OCI-LY3 (cell line): ENCODE measurements at regions not wholly inside any gene's neighbourhood (a gene's known extent, or its start where the extent isn't known, plus 50 kb on each side); places are given as distances from the start of the nearest gene placed in this dataset.

Experiments
- H2AFZ ChIP-seq: fragments of 200-600, 300-600 bp; shearing (Covaris generic); 2 replicates; pipeline ENCODE4 v1.6.0; 2014; ENCODE audit warnings: antibody characterized with exemption, low read depth, low read length
- H3K27ac ChIP-seq: fragments of 200-600, 300-600 bp; sonication (generic); 2 replicates; pipeline ENCODE4 v1.5.1; 2014; ENCODE audit warnings: mild to moderate bottlenecking, low read length, moderate library complexity, mixed read lengths
- H3K27me3 ChIP-seq: fragments of 200-600, 300-600 bp; sonication (generic); 2 replicates; pipeline ENCODE4 v1.6.1; 2014; ENCODE audit warnings: low read depth, low read length, mixed read lengths
- H3K36me3 ChIP-seq: fragments of 200-600, 300-600 bp; sonication (generic); replicated peaks from 2 replicates; pipeline ENCODE3; 2014; ENCODE audit warnings: low read depth, low read length, mixed read lengths
- H3K4me1 ChIP-seq: fragments of 300-600, 200-600 bp; sonication (generic); 2 replicates; pipeline ENCODE4 v1.6.1; 2014; ENCODE audit warnings: low read length, mixed read lengths
- H3K4me2 ChIP-seq: fragments of 200-600, 300-600 bp; sonication (generic); 2 replicates; pipeline ENCODE4 v1.6.1; 2014; ENCODE audit warnings: low read length, mixed read lengths
- H3K4me3 ChIP-seq: fragments of 300-600, 200-600 bp; sonication (generic); 2 replicates; pipeline ENCODE4 v1.5.1; 2014; ENCODE audit warnings: antibody characterized with exemption, mild to moderate bottlenecking, low read length, moderate library complexity
- H3K79me2 ChIP-seq: fragments of 300-600, 200-600 bp; shearing (Covaris generic); 2 replicates; pipeline ENCODE4 v1.6.1; 2014; ENCODE audit warnings: mild to moderate bottlenecking, low read length, mixed read lengths
- H3K9ac ChIP-seq: fragments of 300-600, 200-600 bp; shearing (Covaris generic); 2 replicates; pipeline ENCODE4 v1.6.0; 2014; ENCODE audit warnings: mild to moderate bottlenecking, low read length, moderate library complexity
- H3K9me3 ChIP-seq: fragments of 200-600, 300-600 bp; shearing (Covaris generic); 2 replicates; pipeline ENCODE4 v1.6.1; 2014; ENCODE audit warnings: low read length, mixed read lengths; ENCODE audit not compliant: insufficient read depth
- H4K20me1 ChIP-seq: fragments of 200-600, 300-600 bp; sonication (generic); 2 replicates; pipeline ENCODE4 v1.6.1; 2016; ENCODE audit warnings: low read length, mixed read lengths; ENCODE audit not compliant: insufficient read depth
- EZH2phosphoT487 ChIP-seq: fragments of 200-600 bp; shearing (Covaris generic); IDR thresholded peaks from 2 replicates; pipeline ENCODE4 v1.6.1; 2018; ENCODE audit warnings: antibody characterized with exemption, mixed run types, low read depth
- TF ChIP-seq, protein P1 (sequence below): fragments of 200-600, 300-600 bp; sonication (generic); IDR thresholded peaks from 2 replicates; pipeline ENCODE4 v1.5.1; 2014; ENCODE audit warnings: antibody characterized with exemption, low read length, low read depth

DNA sequence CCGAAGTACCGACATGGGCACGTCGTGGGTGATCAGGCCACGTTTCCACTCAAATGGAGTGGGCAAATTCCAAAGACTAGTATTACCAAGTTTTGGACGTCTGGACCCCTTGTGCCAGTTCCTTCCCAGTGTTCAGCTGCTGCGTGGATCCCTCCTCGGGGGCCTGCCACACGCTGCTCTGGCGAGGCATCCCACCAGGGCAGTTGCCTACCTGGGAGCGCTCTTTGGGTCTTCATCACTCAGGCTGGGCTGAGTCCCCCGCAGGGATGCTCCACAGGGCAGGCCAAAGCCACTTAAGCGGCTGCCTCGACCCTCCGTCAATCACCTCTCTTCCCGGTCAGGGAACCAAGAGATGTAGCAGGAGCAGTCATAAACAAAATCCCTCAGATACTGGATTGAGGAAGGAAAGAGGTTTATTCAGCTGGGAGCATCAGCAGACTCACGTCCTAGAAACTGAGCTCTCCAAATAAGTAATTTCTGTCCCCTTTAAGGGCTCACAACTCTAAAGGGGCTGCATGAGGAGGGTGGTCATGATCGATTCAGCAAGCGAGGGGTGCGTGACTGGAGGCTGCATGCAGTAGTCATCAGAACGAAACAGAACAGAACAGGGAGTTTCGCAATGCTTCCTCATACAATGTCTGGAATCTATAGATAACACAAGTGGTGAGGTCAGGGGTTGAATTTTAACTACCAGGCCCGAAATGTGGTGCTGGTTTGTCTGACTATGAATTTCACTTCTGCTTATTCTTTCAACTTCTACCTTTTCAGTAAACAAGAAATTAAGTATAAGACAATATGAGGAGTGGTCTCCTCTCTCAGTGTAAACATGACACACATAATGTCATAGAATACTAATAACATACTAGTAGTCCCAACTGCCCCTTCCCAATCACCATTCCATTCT, 998.6 kb upstream of the NCAM2 start:
- peak overlapping the region; percentile 28; the same call in 1 of the 2 replicates for H3K4me3 ChIP-seq

DNA sequence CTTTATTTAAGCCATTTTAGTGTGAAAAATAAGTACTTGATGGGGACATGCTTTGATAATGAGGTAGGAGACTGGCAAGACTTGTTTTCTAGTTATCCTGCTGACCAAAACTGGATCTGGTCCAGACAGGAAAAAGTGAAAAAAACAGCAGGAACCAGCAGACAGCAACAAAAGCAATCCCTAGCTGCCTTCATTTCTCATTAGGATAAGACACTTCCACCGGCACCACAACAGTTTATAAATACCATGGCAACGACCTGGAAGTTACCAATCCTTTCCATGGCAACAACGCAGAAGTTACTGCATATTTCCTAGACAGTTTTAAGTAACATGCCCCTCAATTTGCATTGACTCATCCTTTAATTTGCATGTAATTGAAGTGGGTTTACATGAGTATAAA, 993.8 kb upstream of the NCAM2 start:
- H3K27ac ChIP-seq = no peak overlapping the region
- H3K9me3 ChIP-seq = no peaks in the 10 kb centered on the region
- H3K4me1 ChIP-seq = peaks cover 18% of the 10 kb centered on the region
- no peak overlapping the region for H3K4me3 ChIP-seq
- H3K4me2 ChIP-seq = no peak overlapping the region
- H2AFZ ChIP-seq = no peak overlapping the region
- H3K27me3 ChIP-seq = no peaks in the 10 kb centered on the region
- no peak overlapping the region for H3K9ac ChIP-seq
- no peaks in the 10 kb centered on the region for H4K20me1 ChIP-seq
- H3K36me3 ChIP-seq = no peaks in the 10 kb centered on the region
- no peaks in the 10 kb centered on the region for H3K79me2 ChIP-seq
- TF ChIP-seq, protein P1, sequence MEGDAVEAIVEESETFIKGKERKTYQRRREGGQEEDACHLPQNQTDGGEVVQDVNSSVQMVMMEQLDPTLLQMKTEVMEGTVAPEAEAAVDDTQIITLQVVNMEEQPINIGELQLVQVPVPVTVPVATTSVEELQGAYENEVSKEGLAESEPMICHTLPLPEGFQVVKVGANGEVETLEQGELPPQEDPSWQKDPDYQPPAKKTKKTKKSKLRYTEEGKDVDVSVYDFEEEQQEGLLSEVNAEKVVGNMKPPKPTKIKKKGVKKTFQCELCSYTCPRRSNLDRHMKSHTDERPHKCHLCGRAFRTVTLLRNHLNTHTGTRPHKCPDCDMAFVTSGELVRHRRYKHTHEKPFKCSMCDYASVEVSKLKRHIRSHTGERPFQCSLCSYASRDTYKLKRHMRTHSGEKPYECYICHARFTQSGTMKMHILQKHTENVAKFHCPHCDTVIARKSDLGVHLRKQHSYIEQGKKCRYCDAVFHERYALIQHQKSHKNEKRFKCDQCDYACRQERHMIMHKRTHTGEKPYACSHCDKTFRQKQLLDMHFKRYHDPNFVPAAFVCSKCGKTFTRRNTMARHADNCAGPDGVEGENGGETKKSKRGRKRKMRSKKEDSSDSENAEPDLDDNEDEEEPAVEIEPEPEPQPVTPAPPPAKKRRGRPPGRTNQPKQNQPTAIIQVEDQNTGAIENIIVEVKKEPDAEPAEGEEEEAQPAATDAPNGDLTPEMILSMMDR = no peak
- TF ChIP-seq EZH2phosphoT487 = no peak

More for the DNA sequence above, 998.6 kb upstream of the NCAM2 start:
- Histone ChIP-seq H3K9ac (no peak overlapping the region; the same call in 1 of the 2 replicates), H3K27me3 (no peaks in the 10 kb centered on the region), H3K79me2 (no peaks in the 10 kb centered on the region), H3K9me3 (0 out of 2 replicates have a peak, but pooled peaks cover 4% of the 10 kb centered on the region), H3K4me1 (peaks cover 29% of the 10 kb centered on the region), H3K27ac (peak overlapping the region; percentile 76), H2AFZ (no peak overlapping the region), H4K20me1 (no peaks in the 10 kb centered on the region), H3K36me3 (peaks cover 6% of the 10 kb centered on the region), H3K4me2 (peak overlapping the region; percentile 66)
- no peak for TF ChIP-seq EZH2phosphoT487
- TF ChIP-seq, protein P1 = no peak

DNA sequence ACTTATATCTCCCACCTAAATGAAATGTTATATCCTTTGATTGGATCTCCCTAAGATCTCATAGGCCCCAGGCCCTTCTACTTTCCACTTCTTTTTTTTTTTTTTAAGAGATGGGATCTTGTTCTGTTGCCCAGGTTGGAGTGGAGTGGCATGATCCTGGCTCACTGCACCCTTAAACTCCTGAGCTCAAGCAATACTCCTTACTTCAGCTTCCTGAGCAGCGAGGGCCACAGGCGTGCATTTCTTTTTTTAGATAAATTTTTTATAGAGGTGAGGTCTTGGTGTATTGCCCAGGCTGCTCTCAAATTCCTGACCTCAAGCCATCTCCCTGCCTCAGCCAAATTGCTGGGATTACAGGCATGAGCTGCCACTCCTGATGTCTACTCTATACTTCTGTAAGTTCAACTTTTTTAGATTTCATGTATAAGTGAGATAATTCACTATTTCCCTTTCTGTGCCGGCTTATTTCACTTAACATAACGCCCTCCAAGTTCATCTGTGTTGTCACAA, 987.5 kb upstream of the NCAM2 start:
- no peaks in the 10 kb centered on the region for H3K4me1 ChIP-seq
- H3K27me3 ChIP-seq = no peaks in the 10 kb centered on the region

DNA sequence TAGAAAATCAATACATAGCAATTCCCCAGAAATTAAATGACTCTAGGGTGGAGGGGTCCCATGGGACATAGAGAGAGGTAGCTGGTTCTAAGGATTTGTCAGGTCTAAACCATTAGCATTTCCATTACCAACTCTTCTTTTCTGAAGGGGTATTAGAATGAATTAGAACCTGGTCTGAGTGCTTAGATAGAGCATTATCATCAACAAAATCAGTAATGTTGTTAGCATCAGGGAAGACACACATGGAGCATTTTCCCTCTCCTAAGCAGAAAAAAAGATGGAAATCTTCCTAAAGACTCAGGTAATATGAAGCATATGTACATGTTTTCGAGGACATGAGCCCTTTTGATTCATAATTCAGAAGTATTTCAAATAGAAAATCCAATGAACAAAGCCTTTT, 984.4 kb upstream of the NCAM2 start:
- Histone ChIP-seq H3K4me3 (no peak overlapping the region), H3K79me2 (no peaks in the 10 kb centered on the region), H2AFZ (no peak overlapping the region), H3K27ac (no peak overlapping the region), H3K9ac (no peak overlapping the region), H3K4me2 (no peak overlapping the region), H3K36me3 (no peaks in the 10 kb centered on the region), H3K4me1 (no peaks in the 10 kb centered on the region), H4K20me1 (no peaks in the 10 kb centered on the region), H3K27me3 (no peaks in the 10 kb centered on the region), H3K9me3 (no peaks in the 10 kb centered on the region)
- TF ChIP-seq EZH2phosphoT487 = no peak
- TF ChIP-seq, protein P1 = no peak

More for the DNA sequence above, 987.5 kb upstream of the NCAM2 start:
- H3K79me2 ChIP-seq = no peaks in the 10 kb centered on the region
- no peaks in the 10 kb centered on the region for H4K20me1 ChIP-seq
- no peaks in the 10 kb centered on the region for H3K36me3 ChIP-seq
- H3K27ac ChIP-seq = no peak overlapping the region
- H2AFZ ChIP-seq = no peak overlapping the region
- TF ChIP-seq EZH2phosphoT487 = no peak
- TF ChIP-seq, protein P1 = no peak
- H3K9ac ChIP-seq = no peak overlapping the region
- no peak overlapping the region for H3K4me3 ChIP-seq
- no peaks in the 10 kb centered on the region for H3K9me3 ChIP-seq
- H3K4me2 ChIP-seq = no peak overlapping the region
